GM21526 (cell line): ENCODE measurements at regions not wholly inside any gene's neighbourhood (a gene's known extent, or its start where the extent isn't known, plus 50 kb on each side); places are given as distances from the start of the nearest gene placed in this dataset.
"Not testable (repeated sequence)": the region's sequence is repeated elsewhere in the genome, so short reads cannot be mapped to it uniquely, and the experiment has no call there.

Experiments used
- ATAC-seq: cut with Tn5 transposase; IDR thresholded peaks from one replicate; pipeline ENCODE4 v1.9.1; 2021; ENCODE audit warnings: moderate library complexity; ENCODE audit not compliant: unreplicated experiment, low FRiP score

- ATAC-seq: not testable (repeated sequence)
Observed at GRCh38 chr12:76292891-76293290, 55.3 kb downstream of the BBS10 start.

- ATAC-seq: not testable (repeated sequence)
Observed at GRCh38 chr12:76292305-76292704, 55.9 kb downstream of the BBS10 start.

DNA sequence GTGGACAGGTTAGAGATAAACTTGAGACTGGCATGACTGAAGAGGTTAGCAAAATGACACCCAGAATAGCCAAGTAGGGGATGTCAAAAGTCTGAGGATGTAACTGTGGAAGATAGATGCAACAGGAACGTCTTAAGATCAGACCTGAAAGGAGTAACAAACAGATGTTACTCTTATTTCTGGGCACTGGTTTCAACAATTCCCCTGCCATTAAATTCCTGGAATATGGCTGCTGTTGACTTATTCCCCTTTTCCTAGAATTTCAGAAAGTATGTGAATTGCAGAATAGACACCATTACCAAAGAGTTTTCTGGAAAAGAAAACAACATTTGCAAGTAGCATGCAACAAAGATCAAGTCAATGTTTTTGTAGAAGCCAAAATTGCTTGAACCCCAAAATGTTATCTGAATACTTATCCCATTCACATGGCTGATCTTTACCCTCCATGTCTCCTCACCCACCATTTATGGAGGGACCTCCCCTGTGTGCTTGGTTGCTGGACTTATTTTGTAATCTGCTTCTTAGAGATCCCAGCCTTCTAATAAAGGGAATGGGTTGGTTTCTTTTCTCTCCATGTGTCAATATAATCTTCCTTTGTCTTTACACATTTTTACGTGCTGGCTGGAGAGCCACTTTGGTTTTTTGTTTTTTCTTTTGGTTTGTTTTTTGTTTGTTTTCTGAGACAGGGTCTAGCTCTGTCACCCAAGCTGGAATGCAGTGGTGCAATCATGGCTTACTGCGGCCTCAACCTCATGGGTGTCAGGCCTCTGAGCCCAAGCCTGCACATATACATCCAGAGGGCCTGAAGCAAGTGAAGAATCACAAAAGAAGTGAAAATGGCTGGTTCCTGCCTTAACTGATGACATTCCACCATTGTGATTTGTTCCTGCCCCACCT lies 57.0 kb downstream of the BBS10 start:
- no peak for ATAC-seq

GRCh38 chr12:76288218-76288617 lies 60.0 kb downstream of the BBS10 start:
- no peak for ATAC-seq

DNA sequence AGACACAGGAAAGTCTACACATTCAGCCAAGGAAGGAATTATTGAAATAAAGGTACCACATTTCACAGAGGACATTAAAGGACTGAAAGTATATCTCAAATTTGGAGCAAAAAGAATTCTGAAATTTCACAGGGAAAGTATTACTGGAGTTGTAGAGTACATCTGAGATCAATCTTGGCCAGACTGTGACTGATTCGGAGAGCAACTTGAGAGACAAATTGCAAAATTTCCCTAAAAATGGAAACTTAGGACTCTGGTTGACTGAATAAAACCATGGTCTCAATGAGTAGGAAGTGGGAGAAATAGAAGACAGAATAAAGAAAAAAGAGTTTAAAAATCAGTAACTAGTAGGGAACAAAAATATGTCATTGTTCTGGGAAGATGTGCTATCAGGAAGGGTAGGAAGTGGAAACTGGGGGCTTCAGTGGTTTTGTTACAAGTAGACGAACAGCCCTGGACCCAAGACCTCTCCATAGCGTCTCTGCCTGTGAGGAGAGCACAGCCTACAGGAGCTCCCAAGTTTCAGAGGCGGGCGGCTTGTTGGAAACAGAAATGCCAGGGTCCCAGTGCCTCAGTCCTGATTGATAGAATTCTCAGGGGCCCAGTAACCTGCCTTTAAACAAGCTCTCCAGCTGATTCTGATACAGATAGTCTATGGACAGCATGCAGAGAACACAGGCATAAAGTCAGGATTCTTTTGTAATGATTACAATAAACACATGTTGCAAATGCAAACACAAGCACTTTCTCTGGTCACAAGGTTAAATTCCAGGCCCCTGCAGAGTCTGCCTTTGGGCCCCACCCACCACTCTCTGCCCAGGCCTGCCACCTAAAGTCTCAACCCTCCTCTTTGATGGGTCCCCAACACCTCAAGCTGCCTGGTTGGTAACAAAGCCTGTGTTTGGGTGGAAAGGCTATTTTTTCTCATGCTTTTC lies 63.1 kb downstream of the BBS10 start:
- ATAC-seq: no peak

- ATAC-seq: no peak
Observed at GRCh38 chr12:76282744-76283143, 65.5 kb downstream of the BBS10 start.

DNA sequence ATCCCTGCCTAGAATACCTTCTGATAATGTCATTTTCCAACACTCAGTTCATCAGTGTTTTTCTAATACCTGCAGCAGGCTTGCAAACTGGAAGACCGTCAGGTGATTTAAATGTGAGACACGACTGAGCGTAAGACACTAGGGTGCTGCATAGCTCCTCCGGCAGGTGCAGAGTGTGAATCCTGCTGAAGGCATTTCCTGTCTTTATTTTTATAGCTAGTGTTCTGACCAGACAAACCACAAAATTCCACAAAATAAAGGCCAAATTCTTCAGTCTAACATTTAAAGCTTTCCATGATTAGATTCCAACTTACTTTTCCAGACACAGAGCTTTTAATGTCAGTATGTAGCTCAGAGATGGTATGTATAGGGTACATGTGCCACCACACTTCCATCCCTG lies 70.7 kb downstream of the BBS10 start:
- ATAC-seq: no peak

DNA sequence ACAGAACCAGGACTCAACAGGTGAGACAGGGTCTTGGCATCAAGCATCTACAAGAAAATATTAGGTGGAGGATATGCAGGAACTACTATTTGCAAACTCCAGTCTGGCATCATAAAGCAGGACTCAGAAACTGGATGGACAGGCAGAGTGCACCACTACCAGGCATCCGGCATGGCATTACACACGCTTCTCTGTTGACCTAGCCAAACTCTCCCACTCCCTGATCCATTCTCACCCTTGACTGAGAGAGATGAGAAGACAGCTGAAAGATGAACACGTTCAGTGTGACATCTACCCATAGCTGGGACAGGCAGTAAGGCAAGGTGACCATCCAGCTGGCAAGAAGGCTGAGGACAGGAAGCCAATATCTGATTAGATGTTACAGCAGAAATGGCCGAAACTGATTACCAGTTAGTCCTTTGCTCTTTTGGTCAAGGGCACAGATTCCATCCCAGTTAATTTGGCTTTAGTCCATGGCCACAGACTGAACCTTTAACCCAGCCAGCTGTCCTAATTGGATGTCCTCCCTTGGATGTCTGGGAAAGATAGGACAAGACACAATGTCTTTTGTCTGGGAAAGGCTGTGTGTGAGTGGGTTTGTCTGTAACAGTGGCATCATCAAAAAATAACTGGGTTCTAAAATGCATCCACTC lies 71.6 kb downstream of the BBS10 start:
- no peak for ATAC-seq

DNA sequence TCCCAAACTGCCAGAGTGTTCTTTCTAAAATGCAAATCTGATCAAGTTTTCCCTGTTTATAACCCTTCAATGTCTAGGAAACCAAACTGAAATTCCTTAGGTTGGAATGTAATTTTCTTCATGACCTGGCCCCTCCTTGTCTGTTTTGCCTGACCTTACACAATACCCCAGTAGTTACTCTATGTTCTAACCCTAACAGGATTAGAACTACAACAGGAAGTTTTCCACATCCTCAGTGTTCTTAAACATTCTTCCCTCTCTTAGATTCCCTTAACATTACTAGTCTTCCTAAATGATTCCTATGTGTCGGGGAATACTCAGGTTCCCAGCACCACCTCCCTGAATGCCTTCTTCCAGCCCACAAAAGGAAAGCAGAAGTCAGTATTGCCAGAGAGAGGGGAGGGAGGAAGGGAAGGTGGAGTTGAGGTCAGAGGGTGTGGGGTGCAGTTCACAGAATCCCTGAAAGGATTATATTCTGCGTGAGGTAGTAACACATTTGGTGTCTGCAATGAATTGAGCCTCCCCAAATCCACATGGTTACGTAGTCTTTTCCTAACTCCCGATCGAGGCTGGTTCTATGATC lies 72.6 kb downstream of the BBS10 start:
- ATAC-seq: no peak

DNA sequence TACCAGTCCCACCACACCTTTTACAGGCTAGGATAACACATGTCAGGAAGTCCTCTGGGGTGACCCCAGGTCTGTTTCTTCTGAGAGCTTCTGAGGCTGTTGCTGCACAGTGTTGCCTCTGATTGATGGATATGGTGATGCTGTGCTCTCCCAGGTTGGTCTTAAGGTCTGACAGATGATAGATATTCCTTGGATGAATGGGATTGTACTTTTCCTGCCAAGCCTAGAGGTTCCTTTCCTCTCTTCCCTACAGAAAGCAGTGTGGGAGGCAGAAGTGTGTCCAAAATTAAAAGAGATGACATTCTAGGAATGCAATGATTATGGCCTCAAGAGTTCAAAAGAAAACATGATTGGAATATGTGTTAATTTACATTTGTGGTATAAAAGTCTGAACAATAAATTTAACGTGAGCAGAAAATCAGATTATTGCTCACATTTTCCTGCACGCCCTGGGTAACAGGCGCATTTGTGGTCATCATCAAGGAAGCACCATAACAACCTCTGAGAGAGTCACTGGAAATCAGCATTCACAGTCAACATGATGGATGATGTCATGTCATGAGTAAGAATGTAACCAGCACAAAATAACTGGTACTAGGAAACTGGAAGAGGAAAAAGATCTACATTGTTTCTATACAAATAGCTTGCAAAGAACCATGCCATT lies 73.7 kb downstream of the BBS10 start:
- ATAC-seq: no peak

DNA sequence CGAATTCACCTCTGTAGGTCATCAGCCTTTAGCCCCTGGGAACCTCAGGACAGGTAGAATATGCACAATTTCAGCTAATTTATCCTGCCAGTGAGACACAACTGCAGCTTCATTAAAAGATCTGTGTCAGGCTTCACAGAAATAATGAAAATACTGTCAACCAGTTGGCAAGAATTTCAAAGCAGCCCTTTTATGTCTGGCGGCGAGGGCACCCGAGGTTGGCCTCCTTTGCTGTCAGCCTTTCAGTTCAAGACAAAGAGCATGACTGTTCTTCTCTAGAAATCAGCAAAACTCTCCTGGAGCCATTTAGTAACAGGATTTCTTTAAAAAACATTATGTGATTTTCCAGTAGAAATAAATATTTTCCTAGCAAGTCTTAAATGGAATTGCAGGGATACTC lies 75.9 kb downstream of the BBS10 start:
- ATAC-seq: no peak

GRCh38 chr12:76270657-76271358 lies 77.4 kb downstream of the BBS10 start:
- no peak for ATAC-seq

DNA sequence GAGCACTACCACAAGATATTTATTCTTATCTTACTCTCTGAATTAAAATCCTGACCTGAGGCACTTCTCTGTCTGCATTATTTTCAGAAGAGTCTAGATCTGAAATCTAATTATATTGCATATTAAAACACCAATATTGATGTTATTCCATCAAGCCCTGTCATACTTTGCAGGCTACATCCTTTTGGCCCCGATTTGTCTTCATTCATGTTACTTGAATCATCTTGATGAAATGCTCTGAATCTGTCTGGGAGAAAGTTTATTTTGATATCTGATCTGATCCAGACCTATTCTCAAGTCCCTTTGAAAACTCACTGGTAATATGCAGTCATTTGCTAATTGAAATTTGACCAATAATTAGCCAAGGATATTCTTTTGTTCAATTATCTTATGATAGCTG lies 79.9 kb downstream of the BBS10 start:
- no peak for ATAC-seq

- ATAC-seq: no peak
Observed at GRCh38 chr12:76266797-76267196, 81.4 kb downstream of the BBS10 start.

GRCh38 chr12:76265424-76266180 lies 82.6 kb downstream of the BBS10 start:
- ATAC-seq: no peak

DNA sequence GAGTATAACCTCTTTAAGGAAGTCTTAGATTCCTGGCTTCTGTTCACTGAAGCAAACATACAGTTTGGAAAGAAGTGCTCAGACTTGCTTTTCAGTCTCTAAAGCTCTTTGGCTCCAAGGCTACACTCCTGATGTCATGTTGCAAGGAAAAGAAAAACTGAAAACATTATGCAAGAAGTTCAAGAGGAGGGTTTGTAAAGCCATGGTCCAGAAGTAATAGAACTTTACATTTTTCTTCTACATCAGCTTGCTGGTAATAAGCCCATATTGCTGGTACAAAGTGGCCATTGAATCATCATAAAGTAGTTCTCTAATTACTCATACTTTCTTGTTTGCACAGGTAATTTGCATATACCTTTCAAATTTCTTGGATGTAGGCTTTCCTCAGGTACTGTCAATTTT lies 83.6 kb downstream of the BBS10 start:
- ATAC-seq: no peak

GRCh38 chr12:76263696-76264095 lies 84.5 kb downstream of the BBS10 start:
- no peak for ATAC-seq

- no peak for ATAC-seq
Observed at GRCh38 chr12:76260390-76260748, 87.8 kb downstream of the BBS10 start.
